Loucy (cell line): ENCODE measurements at regions not wholly inside any gene's neighbourhood (a gene's known extent, or its start where the extent isn't known, plus 50 kb on each side); places are given as distances from the start of the nearest gene placed in this dataset.

Experiments
- H2AFZ ChIP-seq: fragments of 200-600 bp; sonication (generic); 2 replicates; pipeline ENCODE4 v1.6.0; 2016; ENCODE audit warnings: antibody characterized with exemption, mild to moderate bottlenecking, low read length, moderate library complexity
- H3F3A ChIP-seq: fragments of 200-600 bp; 2 replicates; pipeline ENCODE4 v1.6.0; 2016; ENCODE audit warnings: antibody characterized with exemption, low read depth, mild to moderate bottlenecking
- H3K27me3 ChIP-seq: fragments of 200-600 bp; sonication (generic); 2 replicates; pipeline ENCODE4 v1.6.1; 2014; ENCODE audit warnings: low read length, mild to moderate bottlenecking; ENCODE audit not compliant: insufficient read depth, poor library complexity, severe bottlenecking
- H3K36me3 ChIP-seq: fragments of 200-600 bp; sonication (generic); 2 replicates; pipeline ENCODE4 v1.6.1; 2016; ENCODE audit warnings: low read length; ENCODE audit not compliant: insufficient read depth
- H3K4me1 ChIP-seq: fragments of 200-600 bp; sonication (generic); 2 replicates; pipeline ENCODE4 v1.5.1; 2014; ENCODE audit warnings: low read length, mild to moderate bottlenecking; ENCODE audit not compliant: insufficient read depth, poor library complexity, severe bottlenecking
- H3K4me2 ChIP-seq: fragments of 200-600 bp; sonication (generic); 2 replicates; pipeline ENCODE4 v1.6.0; 2014; ENCODE audit warnings: antibody characterized with exemption, low read length, low read depth, mild to moderate bottlenecking; ENCODE audit not compliant: poor library complexity, severe bottlenecking
- H3K4me3 ChIP-seq: fragments of 200-600 bp; sonication (generic); 2 replicates; pipeline ENCODE4 v1.5.1; 2014; ENCODE audit warnings: low read length, mild to moderate bottlenecking, mixed read lengths; ENCODE audit not compliant: poor library complexity, severe bottlenecking
- H3K79me2 ChIP-seq: fragments of 200-600 bp; sonication (generic); 2 replicates; pipeline ENCODE4 v1.6.1; 2014; ENCODE audit warnings: low read length; ENCODE audit not compliant: insufficient read depth
- H3K9ac ChIP-seq: fragments of 200-600 bp; sonication (generic); 2 replicates; pipeline ENCODE4 v1.6.0; 2014; ENCODE audit warnings: mild to moderate bottlenecking, low read depth, low read length, moderate library complexity; ENCODE audit not compliant: poor library complexity, severe bottlenecking
- H3K9me2 ChIP-seq: fragments of 200-600 bp; sonication (generic); replicated peaks from 2 replicates; pipeline ENCODE4 v1.6.1; 2016; ENCODE audit warnings: low read depth, low read length, mixed read lengths
- H3K9me3 ChIP-seq: fragments of 200-600 bp; sonication (generic); 2 replicates; pipeline ENCODE4 v1.6.1; 2014; ENCODE audit warnings: mild to moderate bottlenecking, antibody characterized with exemption, low read length, low read depth; ENCODE audit not compliant: insufficient read depth
- H4K20me1 ChIP-seq: fragments of 200-600 bp; sonication (generic); 2 replicates; pipeline ENCODE4 v1.6.0; 2014; ENCODE audit warnings: antibody characterized with exemption, low read length, mild to moderate bottlenecking; ENCODE audit not compliant: insufficient read depth, poor library complexity, severe bottlenecking
- CTCF ChIP-seq: fragments of 200-600 bp; sonication (generic); conservative IDR thresholded peaks from 2 replicates; pipeline ENCODE4 v1.5.1; 2014; ENCODE audit warnings: mild to moderate bottlenecking, antibody characterized with exemption, low read length
- EZH2phosphoT487 ChIP-seq: fragments of 200-600 bp; IDR thresholded peaks from 2 replicates; pipeline ENCODE4 v1.6.1; 2018; ENCODE audit warnings: antibody characterized with exemption, mild to moderate bottlenecking, moderate library complexity, borderline replicate concordance

- Histone ChIP-seq H3K9me3 (no peaks in the 10 kb centered on the region), H3K4me1 (no peaks in the 10 kb centered on the region)
Observed at GRCh38 chr14:25247609-25248008, 197.7 kb upstream of the STXBP6 start.

GRCh38 chr14:25246751-25247150 lies 196.8 kb upstream of the STXBP6 start:
- H2AFZ ChIP-seq = no peak overlapping the region
- no peaks in the 10 kb centered on the region for H3F3A ChIP-seq
- H3K9ac ChIP-seq = no peak overlapping the region
- no peak overlapping the region for H3K4me2 ChIP-seq
- H3K36me3 ChIP-seq = no peaks in the 10 kb centered on the region
- TF ChIP-seq CTCF = no peak
- no peak for TF ChIP-seq EZH2phosphoT487
- H3K9me2 ChIP-seq = no peaks in the 10 kb centered on the region
- no peaks in the 10 kb centered on the region for H4K20me1 ChIP-seq
- H3K27me3 ChIP-seq = no peaks in the 10 kb centered on the region
- no peak overlapping the region for H3K4me3 ChIP-seq
- H3K4me1 ChIP-seq = no peaks in the 10 kb centered on the region
- H3K79me2 ChIP-seq = no peaks in the 10 kb centered on the region
- H3K9me3 ChIP-seq = no peaks in the 10 kb centered on the region

More at GRCh38 chr14:25247609-25248008, 197.7 kb upstream of the STXBP6 start:
- Histone ChIP-seq H3K27me3 (no peaks in the 10 kb centered on the region), H3K79me2 (no peaks in the 10 kb centered on the region), H3K4me2 (no peak overlapping the region), H3F3A (no peaks in the 10 kb centered on the region), H2AFZ (no peak overlapping the region), H3K4me3 (no peak overlapping the region), H3K9ac (no peak overlapping the region), H3K9me2 (no peaks in the 10 kb centered on the region), H3K36me3 (no peaks in the 10 kb centered on the region), H4K20me1 (no peaks in the 10 kb centered on the region)
- TF ChIP-seq EZH2phosphoT487 (no peak), CTCF (no peak)

- Histone ChIP-seq H3K4me2 (no peak overlapping the region), H3K9me3 (no peaks in the 10 kb centered on the region), H3K27me3 (no peaks in the 10 kb centered on the region), H3K9me2 (no peaks in the 10 kb centered on the region), H4K20me1 (no peaks in the 10 kb centered on the region), H2AFZ (no peak overlapping the region), H3K36me3 (no peaks in the 10 kb centered on the region), H3K9ac (no peak overlapping the region), H3K4me1 (no peaks in the 10 kb centered on the region), H3F3A (no peaks in the 10 kb centered on the region), H3K79me2 (no peaks in the 10 kb centered on the region), H3K4me3 (no peak overlapping the region)
- no peak for TF ChIP-seq CTCF
- TF ChIP-seq EZH2phosphoT487 = no peak
Observed at GRCh38 chr14:25239170-25239569, 189.2 kb upstream of the STXBP6 start.
